Esophagus squamous epithelium (tissue), 4 donors: ENCODE measurements at regions not wholly inside any gene's neighbourhood (a gene's known extent, or its start where the extent isn't known, plus 50 kb on each side); places are given as distances from the start of the nearest gene placed in this dataset.

Experiments used
- POLR2A ChIP-seq, 4 donors: fragments of 450-650 bp; IDR thresholded peaks; one replicate each; pipeline ENCODE4 v1.6.1; 2017; ENCODE audit warnings: antibody characterized with exemption in 4 of 4, mild to moderate bottlenecking in 4 of 4, moderate library complexity in 3 of 4
- TF ChIP-seq, protein P1 (sequence below), 6 experiments: fragments of 450-650 bp in 4 of 6; fragments of 200-600 bp in 2 of 6; sonication (generic) in 2 of 6; IDR thresholded peaks; one replicate each; pipeline ENCODE4 v1.5.1; 2016 to 2019; ENCODE audit warnings: antibody characterized with exemption in 6 of 6, mild to moderate bottlenecking in 4 of 6, moderate library complexity in 4 of 6

DNA sequence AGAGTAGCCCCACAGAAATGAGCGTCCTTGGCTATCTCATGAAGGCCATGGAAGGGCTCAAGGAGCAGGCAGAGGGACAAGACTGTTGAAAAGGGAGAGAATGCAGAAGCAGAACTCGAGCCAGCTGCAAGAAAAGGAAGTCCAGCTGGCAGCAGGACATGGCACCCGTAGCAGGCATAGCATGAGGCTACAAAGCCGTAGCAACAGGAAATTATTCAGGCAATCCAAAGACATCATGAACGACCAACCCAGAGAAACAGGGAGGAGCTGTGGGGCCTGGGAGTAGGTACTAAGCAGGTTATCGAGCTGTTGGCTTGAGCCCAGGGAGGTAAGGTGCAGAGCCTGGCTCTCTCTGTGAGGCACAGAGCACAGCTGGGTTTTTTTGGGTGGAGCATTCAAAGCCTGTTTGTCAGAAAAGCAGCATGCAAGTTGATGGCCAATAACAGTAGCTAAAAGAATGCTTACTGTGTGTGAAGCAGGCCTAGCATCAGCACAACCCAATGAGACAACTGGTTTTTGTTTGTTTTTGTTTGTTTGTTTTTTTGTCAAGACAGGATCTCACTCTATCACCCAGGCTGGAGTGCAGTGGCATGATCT, 144.0 kb upstream of the SMAD3 start:
- TF ChIP-seq, protein P1, sequence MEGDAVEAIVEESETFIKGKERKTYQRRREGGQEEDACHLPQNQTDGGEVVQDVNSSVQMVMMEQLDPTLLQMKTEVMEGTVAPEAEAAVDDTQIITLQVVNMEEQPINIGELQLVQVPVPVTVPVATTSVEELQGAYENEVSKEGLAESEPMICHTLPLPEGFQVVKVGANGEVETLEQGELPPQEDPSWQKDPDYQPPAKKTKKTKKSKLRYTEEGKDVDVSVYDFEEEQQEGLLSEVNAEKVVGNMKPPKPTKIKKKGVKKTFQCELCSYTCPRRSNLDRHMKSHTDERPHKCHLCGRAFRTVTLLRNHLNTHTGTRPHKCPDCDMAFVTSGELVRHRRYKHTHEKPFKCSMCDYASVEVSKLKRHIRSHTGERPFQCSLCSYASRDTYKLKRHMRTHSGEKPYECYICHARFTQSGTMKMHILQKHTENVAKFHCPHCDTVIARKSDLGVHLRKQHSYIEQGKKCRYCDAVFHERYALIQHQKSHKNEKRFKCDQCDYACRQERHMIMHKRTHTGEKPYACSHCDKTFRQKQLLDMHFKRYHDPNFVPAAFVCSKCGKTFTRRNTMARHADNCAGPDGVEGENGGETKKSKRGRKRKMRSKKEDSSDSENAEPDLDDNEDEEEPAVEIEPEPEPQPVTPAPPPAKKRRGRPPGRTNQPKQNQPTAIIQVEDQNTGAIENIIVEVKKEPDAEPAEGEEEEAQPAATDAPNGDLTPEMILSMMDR (IDR thresholded peaks at IDR 0.05): no peak
- TF ChIP-seq POLR2A (IDR thresholded peaks at IDR 0.05): no peak
